ENCODE measurements at regions not wholly inside any gene's neighbourhood (a gene's known extent, or its start where the extent isn't known, plus 50 kb on each side); places are given as distances from the start of the nearest gene placed in this dataset.
"Not testable (repeated sequence)": the region's sequence is repeated elsewhere in the genome, so short reads cannot be mapped to it uniquely, and the experiment has no call there.

GRCh38 chr10:46204482-46205102 lies 82.2 kb upstream of the ANTXRL start:
- not testable (repeated sequence) for DNase-seq

- DNase-seq: not testable (repeated sequence)
These were observed 76.4 kb upstream of the ANTXRL start for GRCh38 chr10:46210427-46210826.

- DNase-seq: no peak
These were observed 71.4 kb upstream of the ANTXRL start for GRCh38 chr10:46215426-46215825.

- DNase-seq: no peak
These were observed 70.7 kb upstream of the ANTXRL start for GRCh38 chr10:46216003-46216634.

- DNase-seq: peak; percentile 63 to 85 (median 72)
These were observed 69.7 kb upstream of the ANTXRL start for GRCh38 chr10:46216836-46217751.

GRCh38 chr10:46217752-46218453 lies 68.9 kb upstream of the ANTXRL start:
- DNase-seq: no peak

- DNase-seq: no peak
These were observed 67.9 kb upstream of the ANTXRL start for GRCh38 chr10:46218921-46219320.

GRCh38 chr10:46219431-46219990 lies 67.3 kb upstream of the ANTXRL start:
- not testable (repeated sequence) for DNase-seq

GRCh38 chr10:46220187-46220586 lies 66.6 kb upstream of the ANTXRL start:
- DNase-seq: no peak

GRCh38 chr10:46220872-46221538 lies 65.8 kb upstream of the ANTXRL start:
- no peak for DNase-seq

- peak in 1 of 3 donors; percentile 26 for DNase-seq
These were observed 64.3 kb upstream of the ANTXRL start for GRCh38 chr10:46222364-46222935.

- DNase-seq: peak in 2 of 3 donors; percentile 27 to 37
These were observed 63.7 kb upstream of the ANTXRL start for GRCh38 chr10:46223064-46223480.

GRCh38 chr10:46223626-46224413 lies 63.0 kb upstream of the ANTXRL start:
- DNase-seq: no peak

GRCh38 chr10:46224414-46224682 lies 62.4 kb upstream of the ANTXRL start:
- no peak for DNase-seq

GRCh38 chr10:46225597-46225996 lies 61.2 kb upstream of the ANTXRL start:
- DNase-seq: no peak

GRCh38 chr10:46226232-46226631 lies 60.6 kb upstream of the ANTXRL start:
- DNase-seq: no peak

GRCh38 chr10:46226900-46227558 lies 59.8 kb upstream of the ANTXRL start:
- DNase-seq: no peak

GRCh38 chr10:46227571-46227935 lies 59.2 kb upstream of the ANTXRL start:
- no peak for DNase-seq

GRCh38 chr10:46227936-46228562 lies 58.7 kb upstream of the ANTXRL start:
- peak; percentile 40 to 70 (median 43) for DNase-seq

GRCh38 chr10:46228563-46229071 lies 58.2 kb upstream of the ANTXRL start:
- DNase-seq: peak; percentile 71 to 84 (median 74)
